Lung (tissue), 11 donors: ENCODE measurements at regions not wholly inside any gene's neighbourhood (a gene's known extent, or its start where the extent isn't known, plus 50 kb on each side); places are given as distances from the start of the nearest gene placed in this dataset.
A peak's percentile ranks its signal among the peaks of the same experiment; 100 is the strongest.

Experiments
- ATAC-seq: fragments of 200-7000 bp; cut with Tn5 transposase; one replicate; pipeline ENCODE4 v1.9.1; 2020; ENCODE audit warnings: moderate number of reproducible peaks; ENCODE audit not compliant: insufficient read depth, low FRiP score
- DNase-seq, 3 donors: peaks; one replicate each; pipeline ENCODE4 v3.0.0-alpha.2; 2013 to 2017
- H3K27ac ChIP-seq, 2 donors: one replicate each; pipeline ENCODE4 v1.5.1; 2013; ENCODE audit warnings: mild to moderate bottlenecking in 2 of 2, moderate library complexity in 2 of 2, control low read depth in 1 of 2, inconsistent platforms in 1 of 2, low read depth in 1 of 2, low read length in 1 of 2
- H3K27me3 ChIP-seq, 3 donors: one replicate each; pipeline ENCODE4 v1.5.1; 2013; ENCODE audit warnings: low read length in 2 of 3; ENCODE audit not compliant: control insufficient read depth in 3 of 3, insufficient read depth in 3 of 3
- H3K36me3 ChIP-seq, 4 donors: one replicate each; pipeline ENCODE4 v1.5.1; 2013; ENCODE audit warnings: low read length in 4 of 4, mild to moderate bottlenecking in 1 of 4, moderate library complexity in 1 of 4; ENCODE audit not compliant: control insufficient read depth in 4 of 4, insufficient read depth in 4 of 4
- H3K4me1 ChIP-seq, 5 donors: one replicate each; pipeline ENCODE4 v1.5.1; 2013; ENCODE audit warnings: low read length in 5 of 5, mild to moderate bottlenecking in 2 of 5, moderate library complexity in 1 of 5; ENCODE audit not compliant: control insufficient read depth in 5 of 5, insufficient read depth in 5 of 5
- H3K4me3 ChIP-seq: one replicate; pipeline ENCODE4 v1.5.1; 2013; ENCODE audit warnings: mild to moderate bottlenecking, control low read depth, moderate library complexity
- H3K9ac ChIP-seq, 2 donors: one replicate each; pipeline ENCODE4 v1.5.1; 2013; ENCODE audit warnings: low read length in 2 of 2, control low read depth in 1 of 2; ENCODE audit not compliant: insufficient read depth in 1 of 2
- H3K9me3 ChIP-seq, 4 donors: one replicate each; pipeline ENCODE4 v1.5.1; 2013; ENCODE audit warnings: low read length in 3 of 4, mild to moderate bottlenecking in 1 of 4, moderate library complexity in 1 of 4; ENCODE audit not compliant: control insufficient read depth in 4 of 4, insufficient read depth in 3 of 4
- WGBS, 2 donors: extraction: QIAGEN DNeasy Blood & Tissue Kit; methylation state at CpG; one replicate each; pipeline ENCODE4 v1.1.7; 2013; 5-methylcytosine and 5-hydroxymethylcytosine counted together
- TF ChIP-seq, protein P1 (sequence below): IDR thresholded peaks from 2 replicates; pipeline ENCODE4 v1.5.1; 2012; ENCODE audit warnings: mild to moderate bottlenecking; ENCODE audit errors: control extremely low read depth, extremely low read depth
- donor health status: control.
- donor health status: control.
- donor health status: Bipolar disorder and iron deficiency.
- donor health status: healthy.
- donor health status: DM: yes; HTN: yes; CAD: no.

DNA sequence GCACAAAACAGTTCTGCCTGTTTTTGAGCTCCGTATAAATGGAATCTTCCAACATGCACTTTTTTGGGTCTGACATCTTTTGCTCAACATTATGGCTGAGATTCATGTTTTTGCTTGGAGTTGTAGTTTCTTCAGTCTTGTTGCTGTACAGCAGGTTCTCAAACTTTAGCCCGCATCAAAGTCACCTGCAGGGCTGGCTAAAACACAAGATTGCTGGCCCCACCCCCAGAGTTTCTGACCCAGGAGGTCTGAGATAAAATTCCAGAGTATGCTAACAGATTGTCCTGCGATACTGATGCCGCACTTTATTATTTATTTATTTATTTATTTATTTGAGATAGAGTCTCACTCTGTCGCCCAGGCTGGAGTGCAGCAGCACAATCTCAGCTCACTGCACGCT, 79.8 kb upstream of the WASF3 start:
- Histone ChIP-seq H3K4me3 (no peak overlapping the region), H3K36me3 (no peaks in the 10 kb centered on the region), H3K27me3 (no peaks in the 10 kb centered on the region), H3K9ac (no peak overlapping the region), H3K9me3 (no peaks in the 10 kb centered on the region), H3K27ac (peak overlapping the region in 1 of 2 donors; percentile 12), H3K4me1 (peaks cover 0 to 10% (median 3%) of the 10 kb centered on the region in 5 donors)
- no peak for DNase-seq
- WGBS, 2 donors = 92 to 97% methylated on average over 6 of the region's 6 CpGs
- TF ChIP-seq, protein P1, sequence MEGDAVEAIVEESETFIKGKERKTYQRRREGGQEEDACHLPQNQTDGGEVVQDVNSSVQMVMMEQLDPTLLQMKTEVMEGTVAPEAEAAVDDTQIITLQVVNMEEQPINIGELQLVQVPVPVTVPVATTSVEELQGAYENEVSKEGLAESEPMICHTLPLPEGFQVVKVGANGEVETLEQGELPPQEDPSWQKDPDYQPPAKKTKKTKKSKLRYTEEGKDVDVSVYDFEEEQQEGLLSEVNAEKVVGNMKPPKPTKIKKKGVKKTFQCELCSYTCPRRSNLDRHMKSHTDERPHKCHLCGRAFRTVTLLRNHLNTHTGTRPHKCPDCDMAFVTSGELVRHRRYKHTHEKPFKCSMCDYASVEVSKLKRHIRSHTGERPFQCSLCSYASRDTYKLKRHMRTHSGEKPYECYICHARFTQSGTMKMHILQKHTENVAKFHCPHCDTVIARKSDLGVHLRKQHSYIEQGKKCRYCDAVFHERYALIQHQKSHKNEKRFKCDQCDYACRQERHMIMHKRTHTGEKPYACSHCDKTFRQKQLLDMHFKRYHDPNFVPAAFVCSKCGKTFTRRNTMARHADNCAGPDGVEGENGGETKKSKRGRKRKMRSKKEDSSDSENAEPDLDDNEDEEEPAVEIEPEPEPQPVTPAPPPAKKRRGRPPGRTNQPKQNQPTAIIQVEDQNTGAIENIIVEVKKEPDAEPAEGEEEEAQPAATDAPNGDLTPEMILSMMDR = no peak
- no peak for ATAC-seq

GRCh38 chr13:26480246-26480855, 77.1 kb upstream of the WASF3 start:
- DNase-seq = no peak
- TF ChIP-seq, protein P1 = no peak
- Histone ChIP-seq H3K9ac (no peak overlapping the region), H3K27me3 (no peaks in the 10 kb centered on the region), H3K4me1 (peaks cover 0 to 10% (median 3%) of the 10 kb centered on the region in 5 donors), H3K9me3 (no peaks in the 10 kb centered on the region), H3K27ac (no peak overlapping the region), H3K4me3 (no peak overlapping the region), H3K36me3 (no peaks in the 10 kb centered on the region)
- no peak for ATAC-seq
- WGBS, 2 donors = 57 to 76% methylated on average over 10 of the region's 10 CpGs

DNA sequence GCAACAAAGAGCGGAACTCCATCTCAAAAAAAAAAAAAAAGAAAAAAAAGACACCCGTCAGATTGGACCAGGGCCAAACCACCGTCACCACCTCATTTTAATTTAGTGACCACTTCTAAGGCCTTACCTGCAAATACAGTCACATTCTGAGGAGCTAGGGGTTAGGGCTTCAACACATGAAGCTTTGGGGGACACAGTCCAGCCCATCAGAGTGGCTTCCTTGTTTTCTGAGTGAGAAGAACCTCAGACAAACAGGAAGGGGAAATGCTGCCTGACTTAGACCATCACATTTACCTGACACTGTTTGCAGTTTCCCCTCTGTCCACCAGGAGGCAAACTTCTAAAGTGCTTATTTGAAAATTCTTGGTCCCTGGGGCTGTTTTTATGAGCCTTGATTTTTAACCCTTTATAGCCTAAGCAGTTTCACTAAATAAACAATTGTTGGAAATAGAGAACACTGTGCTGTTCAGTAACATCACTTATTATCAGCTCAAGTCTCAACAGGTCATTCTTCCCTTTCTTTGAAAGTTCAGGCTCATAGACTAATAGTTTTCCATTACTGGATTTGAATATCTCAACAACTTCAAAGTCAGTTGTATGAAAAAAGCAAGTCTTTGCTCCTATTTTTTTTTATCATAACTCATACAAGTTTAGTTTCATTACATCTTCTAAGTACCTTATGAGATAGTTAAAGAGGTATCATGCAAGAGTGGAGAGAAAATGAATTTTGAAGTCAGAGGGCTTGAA, 74.9 kb upstream of the WASF3 start:
- no peaks in the 10 kb centered on the region for H3K27me3 ChIP-seq
- H3K27ac ChIP-seq = no peak overlapping the region
- WGBS, 2 donors = 15 to 25% methylated on average over 3 of the region's 3 CpGs
- H3K36me3 ChIP-seq = no peaks in the 10 kb centered on the region
- peaks cover 0 to 3% (median 0%) of the 10 kb centered on the region in 5 donors for H3K4me1 ChIP-seq
- no peaks in the 10 kb centered on the region for H3K9me3 ChIP-seq
- no peak overlapping the region for H3K9ac ChIP-seq
- TF ChIP-seq, protein P1 = peak; percentile 50
- no peak for ATAC-seq
- H3K4me3 ChIP-seq = no peak overlapping the region
- DNase-seq = peak; percentile 61 to 70 (median 65)
